ENCODE measurements at regions not wholly inside any gene's neighbourhood (a gene's known extent, or its start where the extent isn't known, plus 50 kb on each side); places are given as distances from the start of the nearest gene placed in this dataset.
"Not testable (repeated sequence)": the region's sequence is repeated elsewhere in the genome, so short reads cannot be mapped to it uniquely, and the experiment has no call there.

DNA sequence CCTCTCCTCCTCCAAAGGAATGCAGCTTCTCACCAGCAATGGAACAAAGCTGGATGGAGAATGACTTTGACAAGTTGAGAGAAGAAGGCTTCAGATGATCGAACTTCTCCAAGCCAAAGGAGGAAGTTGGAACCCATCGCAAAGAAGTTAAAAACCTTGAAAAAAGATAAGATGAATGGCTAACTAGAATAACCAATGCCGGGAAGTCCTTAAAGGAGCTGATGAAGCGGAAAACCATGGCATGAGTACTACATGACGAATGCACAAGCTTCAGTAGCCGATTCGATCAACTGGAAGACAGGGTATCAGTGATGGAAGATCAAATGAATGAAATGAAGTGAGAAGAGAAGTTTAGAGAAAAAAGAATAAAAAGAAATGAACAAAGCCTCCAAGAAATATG lies 629.2 kb upstream of the PABPC4L start:
- DNase-seq, result not testable (repeated sequence)

DNA sequence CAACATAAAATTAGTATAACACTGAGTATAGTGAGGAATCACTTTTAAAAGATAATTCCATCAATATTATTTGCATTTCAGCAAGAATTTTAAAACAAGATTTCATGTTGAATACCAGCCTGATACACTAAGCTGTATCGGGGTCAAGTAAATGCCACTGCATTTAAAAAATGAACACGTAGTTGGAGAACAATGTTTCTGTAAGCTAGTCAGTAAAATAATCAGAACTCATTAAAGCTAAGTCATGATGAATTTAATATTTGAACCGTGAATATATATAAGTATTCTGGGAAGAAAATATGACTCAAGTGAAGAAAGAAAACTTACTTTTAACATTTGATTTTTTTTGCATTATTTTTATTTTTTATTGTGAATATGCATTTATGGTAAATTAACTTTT lies 611.0 kb upstream of the PABPC4L start:
- DNase-seq, result no peak

DNA sequence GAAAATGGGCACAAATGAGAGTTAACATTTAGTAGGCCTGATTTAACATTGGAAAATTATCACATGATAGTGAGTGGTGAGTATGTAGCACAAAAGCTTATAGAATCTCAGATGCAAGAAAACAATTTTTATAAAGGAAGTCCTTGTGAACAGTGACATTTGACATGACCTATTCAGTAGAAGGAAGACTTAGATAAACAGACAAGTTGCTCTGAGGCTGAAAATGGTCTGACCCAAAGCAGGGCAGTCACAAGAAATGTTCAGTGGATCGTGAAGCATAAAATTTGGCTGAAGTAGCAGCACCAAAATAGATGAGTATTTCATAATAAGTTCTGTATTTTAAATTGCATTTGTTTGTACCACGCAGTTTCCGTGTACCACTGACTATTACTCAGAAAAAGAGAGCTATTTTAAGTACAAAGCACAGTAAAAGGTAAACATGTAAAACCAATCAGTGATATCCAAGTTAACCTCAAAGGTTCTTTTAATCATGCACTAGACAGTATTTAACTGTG lies 605.7 kb upstream of the PABPC4L start:
- DNase-seq, result no peak

- DNase-seq, result no peak
Measured at GRCh38 chr4:134798573-134798972, 597.0 kb upstream of the PABPC4L start.

DNA sequence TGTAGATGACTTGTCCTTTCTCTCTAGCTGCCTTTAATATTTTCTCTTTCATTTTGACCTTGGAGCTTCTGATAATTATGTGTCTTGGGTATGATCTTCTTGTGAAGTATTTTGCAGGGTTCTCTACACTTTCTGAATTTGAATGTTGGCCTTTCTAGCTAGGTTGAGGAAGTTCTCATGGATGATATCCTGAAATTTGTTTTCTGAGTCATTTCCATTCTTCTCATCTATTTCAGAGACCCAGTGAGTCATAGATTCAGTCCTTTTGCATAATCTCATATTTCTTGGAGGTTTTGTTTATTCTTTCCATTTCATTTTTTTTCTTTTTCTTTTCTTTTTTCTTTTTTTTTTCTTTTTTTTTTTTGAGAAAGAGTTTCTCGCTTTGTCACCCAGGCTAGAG lies 585.7 kb upstream of the PABPC4L start:
- DNase-seq, result no peak

DNA sequence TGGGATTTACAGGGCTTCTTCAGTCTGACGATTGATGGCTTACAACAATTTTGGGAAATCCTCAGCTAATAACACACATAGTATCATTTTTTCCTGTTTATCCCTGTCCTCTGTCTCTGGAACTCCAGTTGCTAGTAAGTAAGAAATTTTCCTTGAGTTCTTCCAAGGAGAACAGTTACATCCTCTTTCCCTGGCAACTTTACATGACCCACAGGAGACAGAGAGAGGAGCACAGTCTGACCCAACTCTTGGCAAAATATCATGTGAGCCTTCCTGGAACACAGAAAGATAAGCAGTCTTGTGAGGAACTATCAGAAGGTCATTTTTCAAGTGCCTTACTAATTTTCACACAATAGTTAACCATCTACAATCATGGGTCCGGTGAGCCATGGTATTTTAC lies 578.7 kb upstream of the PABPC4L start:
- DNase-seq, result no peak

DNA sequence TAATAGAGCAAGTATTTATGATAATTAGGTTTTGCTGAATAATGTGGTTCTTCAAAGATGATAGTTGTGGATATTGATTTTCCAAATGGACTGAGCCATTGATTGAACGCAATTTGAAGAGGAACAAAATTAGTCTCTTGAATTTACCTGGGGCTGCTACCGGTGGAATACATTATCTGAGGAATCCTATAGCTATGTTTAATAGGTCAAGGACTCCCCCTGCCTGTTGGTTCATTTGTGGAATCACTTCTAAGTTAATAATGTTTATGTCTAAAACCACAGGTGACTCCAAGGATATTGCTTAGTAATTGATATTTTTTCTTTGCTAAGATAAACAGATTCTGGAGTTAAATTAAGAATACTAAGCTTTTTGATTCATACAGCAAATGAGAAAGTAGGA lies 576.0 kb upstream of the PABPC4L start:
- DNase-seq, result no peak

DNA sequence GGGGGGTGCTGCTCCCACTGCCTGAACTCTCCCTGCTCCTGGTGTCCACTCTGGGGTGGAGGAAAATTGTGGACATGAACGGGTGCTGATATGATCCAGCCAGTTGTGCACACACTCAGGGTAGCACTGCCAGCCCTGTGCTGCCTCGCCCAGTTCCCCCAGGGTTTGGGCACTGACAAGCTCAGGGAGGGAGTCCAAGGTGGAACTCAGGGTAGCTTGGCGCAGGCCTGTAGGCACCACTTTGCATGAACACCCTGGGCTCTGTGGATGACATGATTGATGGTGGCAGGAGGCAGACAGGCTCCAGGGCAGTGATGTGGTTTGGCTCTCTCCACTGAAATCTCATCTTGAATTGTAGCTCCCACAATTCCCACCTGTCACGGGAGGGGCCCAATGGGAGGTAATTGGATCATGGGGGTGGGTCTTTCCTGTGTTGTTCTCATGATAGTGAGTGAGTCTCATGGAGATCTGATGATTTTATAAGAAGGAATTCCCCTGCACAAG lies 572.0 kb upstream of the PABPC4L start:
- DNase-seq, result no peak

DNA sequence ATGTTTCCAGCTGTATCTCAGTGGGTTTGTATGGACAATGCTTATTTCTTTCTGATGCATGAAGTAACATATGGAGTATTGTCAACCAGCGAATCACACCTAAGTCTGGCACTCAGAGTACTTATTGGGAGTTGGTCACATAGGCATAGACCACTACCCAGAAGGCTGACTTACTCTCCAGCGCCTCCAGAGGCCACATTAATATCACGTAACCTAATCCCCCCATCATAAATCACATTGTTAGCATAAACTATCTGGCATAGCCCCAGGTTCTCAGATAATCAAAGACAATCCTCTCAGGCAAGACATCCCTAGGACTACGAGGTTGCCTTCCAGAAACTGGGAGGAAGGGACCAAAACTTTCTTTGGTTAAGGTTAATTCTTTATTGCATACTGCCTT lies 560.5 kb upstream of the PABPC4L start:
- DNase-seq, result no peak

DNA sequence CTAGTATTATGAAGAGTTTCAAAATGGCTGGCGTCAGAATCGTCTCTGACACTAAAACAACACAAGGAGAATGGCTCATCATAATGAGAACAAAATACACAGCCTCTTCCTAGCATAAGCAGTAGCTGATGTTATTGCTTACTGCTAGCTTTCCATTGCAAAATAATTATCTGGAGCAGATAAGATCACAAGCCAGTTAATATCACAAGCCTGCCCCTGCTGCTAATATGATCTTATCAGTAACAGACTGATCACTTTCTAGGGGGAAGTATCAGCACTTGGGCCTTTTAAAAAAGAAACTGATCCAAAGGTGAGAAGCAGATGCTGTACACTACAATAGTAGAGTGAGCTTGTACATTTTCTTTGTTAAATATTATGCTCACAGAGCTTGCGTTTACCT lies 554.8 kb upstream of the PABPC4L start:
- DNase-seq, result no peak

GRCh38 chr4:134754301-134755019 lies 552.9 kb upstream of the PABPC4L start:
- no peak for DNase-seq

DNA sequence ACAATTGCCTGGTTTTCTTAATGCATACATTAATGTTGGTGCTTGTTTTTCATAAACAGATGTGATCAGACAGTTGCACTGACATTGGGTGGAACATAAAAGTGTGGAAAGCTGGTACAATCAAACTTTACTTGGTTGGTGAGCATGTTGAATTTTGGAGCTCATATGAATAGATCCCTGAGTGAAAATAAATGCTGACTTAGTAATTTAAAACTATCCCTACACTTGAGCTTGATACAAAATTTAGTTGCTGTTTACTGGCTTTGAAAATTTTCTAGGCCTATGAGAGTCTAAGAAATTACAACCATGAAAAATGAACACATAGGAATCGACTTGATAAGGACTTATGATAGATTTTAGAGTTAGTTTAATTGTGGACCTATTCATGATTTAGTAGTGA lies 551.8 kb upstream of the PABPC4L start:
- no peak for DNase-seq

DNA sequence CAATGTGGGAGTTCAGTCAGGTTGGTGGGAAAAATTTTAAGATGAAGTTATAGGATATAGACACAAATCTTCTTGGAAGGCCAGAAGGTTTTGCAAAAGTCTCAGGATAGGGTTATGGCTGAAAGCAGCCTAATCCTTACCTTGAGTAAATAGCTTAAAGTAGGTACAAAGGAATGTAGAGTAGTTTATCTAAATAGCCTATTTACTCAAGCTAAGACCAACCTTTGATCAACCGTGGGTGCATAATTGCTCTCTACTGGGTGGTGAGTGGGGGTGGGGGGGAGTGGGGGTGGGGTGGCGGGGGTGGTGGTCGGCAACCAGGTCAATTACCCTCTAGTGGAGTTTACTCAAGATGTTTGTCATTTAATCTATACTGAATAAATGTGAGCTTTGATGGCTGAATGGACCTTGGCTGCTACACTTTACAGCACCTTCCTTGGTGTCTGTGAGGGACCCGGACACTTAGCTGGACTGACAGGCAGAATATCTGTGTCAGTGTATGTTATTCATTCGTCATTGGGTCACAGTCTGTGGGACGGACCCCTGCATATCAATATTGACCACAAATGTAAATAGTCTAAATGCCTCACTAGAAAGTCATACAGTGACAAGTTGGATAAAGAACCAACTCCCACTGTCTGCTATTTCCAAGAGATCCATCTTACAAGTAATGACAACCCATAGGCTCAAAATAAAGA lies 545.7 kb upstream of the PABPC4L start:
- no peak for DNase-seq

- DNase-seq, result no peak
Measured at GRCh38 chr4:134740290-134740689, 538.7 kb upstream of the PABPC4L start.

DNA sequence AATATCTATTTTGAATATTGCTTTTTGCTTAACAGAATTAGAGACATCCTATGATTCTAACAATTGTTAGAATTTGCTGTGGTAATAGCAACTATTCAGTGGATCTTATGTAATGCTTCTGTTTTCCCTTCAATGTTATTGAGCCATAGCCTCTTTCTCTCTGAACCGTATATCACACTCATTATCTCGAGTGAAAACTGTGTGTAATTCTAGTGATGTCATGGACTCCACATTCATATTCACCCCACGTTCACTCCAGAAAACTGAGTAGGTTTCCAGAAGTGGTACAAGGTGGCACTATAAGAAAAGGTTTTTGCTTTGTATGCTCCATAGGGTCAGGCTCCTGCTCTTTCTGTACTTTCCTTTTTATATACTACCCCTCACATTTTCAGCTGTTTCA lies 534.3 kb upstream of the PABPC4L start:
- no peak for DNase-seq

- DNase-seq, result no peak
Measured at GRCh38 chr4:134727696-134728095, 526.1 kb upstream of the PABPC4L start.

- DNase-seq, result no peak
Measured at GRCh38 chr4:134722306-134722705, 520.7 kb upstream of the PABPC4L start.

- DNase-seq, result no peak
Measured at GRCh38 chr4:134720030-134720429, 518.4 kb upstream of the PABPC4L start.

- no peak for DNase-seq
Measured at GRCh38 chr4:134708616-134709015, 507.0 kb upstream of the PABPC4L start.

- DNase-seq, result no peak
Measured at GRCh38 chr4:134708026-134708425, 506.4 kb upstream of the PABPC4L start.

DNA sequence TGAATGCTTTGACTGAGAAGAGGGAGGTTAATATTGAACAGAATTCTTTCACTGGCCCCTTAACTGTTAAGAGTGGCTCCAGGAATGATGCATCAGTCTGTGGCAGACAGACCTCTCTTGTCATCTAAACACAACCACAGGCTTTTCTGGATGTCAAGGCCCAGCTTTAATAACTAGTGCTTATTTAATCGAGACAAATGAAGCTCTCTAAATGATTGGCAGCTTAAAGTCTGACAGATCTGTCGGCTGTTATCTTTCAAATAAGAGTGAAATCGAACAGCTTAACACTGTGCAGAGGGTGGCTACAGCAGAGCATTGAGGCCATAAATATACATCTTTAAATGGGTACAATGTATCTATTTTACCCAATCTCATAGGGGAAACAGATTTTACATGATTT lies 500.8 kb upstream of the PABPC4L start:
- no peak for DNase-seq

DNA sequence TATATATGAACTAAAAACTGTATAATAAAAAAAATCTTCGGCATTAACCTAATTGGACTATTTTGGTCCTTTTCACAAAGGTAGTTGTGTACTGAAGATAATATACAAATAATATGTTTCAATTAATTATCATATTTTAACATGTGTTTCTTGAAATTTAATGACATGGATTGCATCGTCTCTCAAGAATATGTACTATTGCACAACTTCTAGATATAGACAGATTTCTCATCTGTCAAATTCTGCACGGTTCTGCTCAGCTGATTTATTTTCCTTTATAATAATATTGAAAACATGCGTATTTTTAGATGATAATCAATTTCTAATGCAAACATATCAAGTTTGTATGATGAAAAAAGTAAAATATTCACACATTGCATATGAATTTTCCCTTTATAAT lies 498.7 kb upstream of the PABPC4L start:
- no peak for DNase-seq

GRCh38 chr4:134698831-134699230 lies 497.2 kb upstream of the PABPC4L start:
- DNase-seq, result not testable (repeated sequence)

DNA sequence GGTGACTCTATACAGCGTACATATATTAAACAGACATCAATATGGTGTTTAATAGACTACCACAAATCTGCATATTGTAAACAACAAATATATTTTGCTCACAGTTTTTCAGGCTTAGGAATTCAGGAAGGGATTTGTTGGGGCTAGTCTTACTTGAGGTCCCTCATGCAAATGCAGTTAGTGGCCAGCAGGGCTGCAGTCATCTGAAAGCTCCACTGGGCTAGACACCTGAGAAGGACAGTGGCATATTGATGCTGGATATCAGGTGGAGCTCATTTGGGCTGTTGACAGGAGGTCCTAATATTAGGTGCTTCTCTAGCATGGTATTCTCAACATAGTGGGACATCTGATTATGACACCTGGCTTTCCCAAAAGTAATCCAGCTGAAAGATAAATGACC lies 493.8 kb upstream of the PABPC4L start:
- DNase-seq, result no peak
